Small intestine (tissue), 7 donors: ENCODE measurements at regions not wholly inside any gene's neighbourhood (a gene's known extent, or its start where the extent isn't known, plus 50 kb on each side); places are given as distances from the start of the nearest gene placed in this dataset.

ENCODE experiments used
- DNase-seq, 2 donors: peaks; one replicate each; pipeline versions ENCODE4 v3.0.0 to v3.0.0-alpha.2; 2013
- FAIRE-seq: peaks from 2 replicates; lab custom pipeline; 2012; peaks lifted over from hg19 to GRCh38; lab: Jason Lieb, UNC
- H3K27ac ChIP-seq, 3 donors: one replicate each; pipeline ENCODE4 v1.5.1; 2013; ENCODE audit warnings: low read length in 2 of 3, mild to moderate bottlenecking in 2 of 3, control low read depth in 1 of 3, inconsistent platforms in 1 of 3, low read depth in 1 of 3, moderate library complexity in 1 of 3
- H3K27me3 ChIP-seq, 3 donors: one replicate each; pipeline ENCODE4 v1.6.1; 2013; ENCODE audit warnings: low read length in 3 of 3, inconsistent platforms in 1 of 3; ENCODE audit not compliant: control insufficient read depth in 3 of 3, insufficient read depth in 3 of 3
- H3K36me3 ChIP-seq, 3 donors: one replicate each; pipeline ENCODE4 v1.6.1; 2013; ENCODE audit warnings: low read length in 3 of 3, inconsistent platforms in 1 of 3, low read depth in 1 of 3, mild to moderate bottlenecking in 1 of 3, moderate library complexity in 1 of 3; ENCODE audit not compliant: control insufficient read depth in 3 of 3, insufficient read depth in 2 of 3
- H3K4me1 ChIP-seq, 3 donors: one replicate each; pipeline ENCODE4 v1.6.1; 2013; ENCODE audit warnings: low read length in 2 of 3, inconsistent platforms in 1 of 3, low read depth in 1 of 3, mild to moderate bottlenecking in 1 of 3, moderate library complexity in 1 of 3; ENCODE audit not compliant: control insufficient read depth in 3 of 3, insufficient read depth in 2 of 3
- H3K4me3 ChIP-seq, 3 donors: one replicate each; pipeline ENCODE4 v1.5.1; 2013; ENCODE audit warnings: low read length in 3 of 3, control low read depth in 1 of 3, inconsistent platforms in 1 of 3, low read depth in 1 of 3, mild to moderate bottlenecking in 1 of 3, moderate library complexity in 1 of 3
- H3K9me3 ChIP-seq, 2 donors: one replicate each; pipeline ENCODE4 v1.6.1; 2013; ENCODE audit warnings: low read depth in 1 of 2, low read length in 1 of 2; ENCODE audit not compliant: control insufficient read depth in 2 of 2, insufficient read depth in 1 of 2
- WGBS, 3 donors: extraction: QIAGEN DNeasy Blood & Tissue Kit; methylation state at CpG; one replicate each; pipeline ENCODE4 v1.1.7; 2013; 5-methylcytosine and 5-hydroxymethylcytosine counted together
- donor health status: healthy with polysubstance abuse.
- donor health status: control.
- donor health status: control.
- donor health status: Bipolar disorder and iron deficiency.
- donor health status: healthy.

DNA sequence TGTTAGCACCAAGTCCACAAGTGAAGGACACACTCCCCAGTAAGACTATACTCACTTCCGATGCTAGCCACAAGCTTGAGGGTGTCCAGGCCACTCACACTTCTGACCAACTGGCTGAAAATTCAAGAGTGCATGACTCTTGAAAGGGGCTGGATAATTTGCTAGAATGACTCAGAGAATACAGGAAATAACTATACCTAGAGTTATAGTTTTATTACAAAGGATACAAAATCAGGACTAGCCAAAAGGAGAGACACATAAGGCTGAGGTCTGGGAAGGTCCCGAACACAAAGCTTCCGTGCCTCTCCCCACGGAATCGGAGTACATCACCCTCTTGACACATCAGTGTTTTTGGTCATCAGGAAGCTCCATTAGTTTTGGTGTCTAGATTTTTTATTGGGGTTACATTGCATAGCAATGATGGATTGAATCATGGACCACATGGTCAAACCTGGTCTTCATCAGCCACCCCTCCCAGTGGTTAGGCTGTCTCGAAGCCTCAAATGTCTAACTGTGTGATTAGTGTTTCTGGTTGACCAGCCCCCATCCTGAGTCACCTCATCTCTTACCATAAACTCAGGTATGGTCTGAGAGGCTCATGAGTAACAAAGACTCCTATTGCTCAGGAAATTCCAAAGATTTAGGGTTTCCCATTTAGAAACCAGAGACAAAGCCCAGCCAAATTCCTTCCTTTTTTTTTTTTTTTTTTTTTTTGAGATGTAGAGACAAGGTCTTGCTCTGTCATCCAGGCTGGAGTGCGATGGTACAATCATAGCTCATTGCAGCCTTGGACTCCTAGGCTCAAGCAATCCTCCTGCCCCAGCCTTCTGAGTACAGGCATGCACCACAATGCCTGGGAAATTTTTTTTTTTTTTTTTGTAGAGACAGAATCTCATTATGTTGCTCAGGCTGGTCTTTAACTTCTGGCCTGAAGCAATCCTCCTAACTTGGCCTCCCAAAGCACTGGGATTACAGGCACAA is 472.0 kb upstream of the TBX3 start:
- WGBS, 3 donors, result 83 to 88% (median 84%) methylated on average over 7 of the region's 7 CpGs
- Histone ChIP-seq H3K27ac (no peak overlapping the region), H3K4me3 (no peak overlapping the region), H3K36me3 (no peaks in the 10 kb centered on the region), H3K27me3 (no peaks in the 10 kb centered on the region), H3K4me1 (peaks cover 0 to 3% (median 0%) of the 10 kb centered on the region in 3 donors), H3K9me3 (no peaks in the 10 kb centered on the region)
- DNase-seq (no peak), FAIRE-seq (no peak)

DNA sequence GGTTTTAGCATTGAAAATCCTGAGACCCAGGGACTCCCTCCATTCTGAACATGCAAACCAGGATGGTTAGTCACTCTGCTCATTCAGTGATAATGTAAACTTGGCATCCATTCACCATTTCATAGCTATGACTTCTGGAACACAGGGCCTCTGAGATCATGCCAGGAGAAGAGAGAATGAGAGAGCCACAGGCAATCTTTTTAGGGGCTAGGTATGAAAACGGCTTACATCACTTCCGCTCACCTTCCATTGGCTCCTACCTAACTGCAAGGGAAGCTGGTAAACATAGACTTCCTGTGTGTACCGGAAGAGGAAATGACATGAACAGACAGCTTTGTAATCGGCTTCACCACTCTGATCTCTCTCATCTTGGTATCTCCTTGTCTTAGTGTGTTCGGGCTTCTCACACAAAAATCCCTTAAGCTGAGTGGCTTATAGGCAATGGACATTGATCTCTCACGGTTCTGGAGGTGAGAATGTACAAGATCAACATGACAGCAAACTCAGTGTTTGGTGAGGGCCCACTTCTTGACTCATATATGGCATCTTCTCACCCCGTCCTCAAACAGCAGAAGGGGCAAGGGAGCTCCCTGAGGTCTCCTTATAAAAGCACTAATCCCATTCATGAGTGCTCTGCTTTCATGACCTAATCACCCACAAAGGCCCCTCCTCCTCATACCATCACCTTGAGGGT is 465.9 kb upstream of the TBX3 start:
- no peaks in the 10 kb centered on the region for H3K27me3 ChIP-seq
- no peak overlapping the region for H3K4me3 ChIP-seq
- H3K27ac ChIP-seq, result peak overlapping the region in 1 of 3 donors; percentile 3
- DNase-seq (no peak), FAIRE-seq (no peak)
- H3K36me3 ChIP-seq, result no peaks in the 10 kb centered on the region
- no peaks in the 10 kb centered on the region for H3K4me1 ChIP-seq
- H3K9me3 ChIP-seq, result no peaks in the 10 kb centered on the region
- WGBS, 3 donors, result 77 to 90% (median 79%) methylated on average over 7 of the region's 7 CpGs

DNA sequence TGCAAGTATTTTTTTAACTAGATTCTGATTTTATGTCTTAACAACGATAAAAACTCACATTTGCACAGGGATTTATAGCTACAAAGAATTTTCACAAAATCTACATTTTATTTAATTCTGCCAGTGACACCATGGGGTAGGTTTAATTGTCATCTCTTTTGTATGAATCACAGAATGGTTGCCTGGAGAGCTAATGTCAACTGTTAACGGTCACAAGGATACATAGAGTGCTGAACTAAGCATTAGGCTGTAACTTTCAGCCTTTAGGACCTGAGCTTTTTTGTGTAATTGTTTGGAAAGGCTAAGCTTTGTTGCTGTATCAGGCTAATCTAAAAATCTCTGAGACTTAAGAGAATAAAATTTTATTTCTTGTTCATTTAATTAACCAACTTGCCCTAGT is 465.3 kb upstream of the TBX3 start:
- Histone ChIP-seq H3K27ac (no peak overlapping the region), H3K4me3 (no peak overlapping the region), H3K4me1 (no peaks in the 10 kb centered on the region), H3K9me3 (no peaks in the 10 kb centered on the region), H3K27me3 (no peaks in the 10 kb centered on the region), H3K36me3 (no peaks in the 10 kb centered on the region)
- FAIRE-seq, result no peak
- 83 to 94% (median 86%) methylated on average over 2 of the region's 2 CpGs for WGBS, 3 donors
- no peak for DNase-seq

DNA sequence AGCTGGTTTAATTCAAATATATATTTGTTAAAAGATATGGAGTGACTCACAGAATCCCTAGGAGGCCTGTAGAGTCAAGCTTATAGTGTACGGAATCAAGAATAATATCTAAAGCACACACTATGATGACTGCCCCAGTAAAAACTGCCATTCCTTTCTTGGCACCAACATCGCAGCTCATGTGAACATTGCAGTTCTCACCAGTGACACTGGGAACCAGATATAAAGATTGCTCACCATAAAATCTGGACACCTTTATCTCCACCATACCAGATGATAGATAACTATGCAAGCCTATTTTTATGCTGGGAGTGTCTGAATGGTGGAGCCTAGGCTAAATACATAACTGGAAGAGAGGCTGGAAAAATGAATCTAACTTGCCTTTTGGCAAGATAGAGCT is 463.9 kb upstream of the TBX3 start:
- FAIRE-seq, result no peak
- no peak for DNase-seq
- no peak overlapping the region for H3K4me3 ChIP-seq
- H3K27me3 ChIP-seq, result no peaks in the 10 kb centered on the region
- H3K9me3 ChIP-seq, result peaks cover 0 to 6% of the 10 kb centered on the region in 2 donors
- H3K27ac ChIP-seq, result no peak overlapping the region
- H3K4me1 ChIP-seq, result no peaks in the 10 kb centered on the region
- WGBS, 3 donors, result 69 to 91% (median 90%) methylated on average over 2 of the region's 2 CpGs
- no peaks in the 10 kb centered on the region for H3K36me3 ChIP-seq

- Histone ChIP-seq H3K36me3 (no peaks in the 10 kb centered on the region), H3K4me3 (no peak overlapping the region), H3K9me3 (peaks cover 0 to 6% of the 10 kb centered on the region in 2 donors), H3K27ac (no peak overlapping the region), H3K27me3 (no peaks in the 10 kb centered on the region), H3K4me1 (no peaks in the 10 kb centered on the region)
- FAIRE-seq (no peak), DNase-seq (no peak)
- 91 to 96% (median 94%) methylated on average over 2 of the region's 2 CpGs for WGBS, 3 donors
These were observed 462.5 kb upstream of the TBX3 start for GRCh38 chr12:115146453-115146852.

DNA sequence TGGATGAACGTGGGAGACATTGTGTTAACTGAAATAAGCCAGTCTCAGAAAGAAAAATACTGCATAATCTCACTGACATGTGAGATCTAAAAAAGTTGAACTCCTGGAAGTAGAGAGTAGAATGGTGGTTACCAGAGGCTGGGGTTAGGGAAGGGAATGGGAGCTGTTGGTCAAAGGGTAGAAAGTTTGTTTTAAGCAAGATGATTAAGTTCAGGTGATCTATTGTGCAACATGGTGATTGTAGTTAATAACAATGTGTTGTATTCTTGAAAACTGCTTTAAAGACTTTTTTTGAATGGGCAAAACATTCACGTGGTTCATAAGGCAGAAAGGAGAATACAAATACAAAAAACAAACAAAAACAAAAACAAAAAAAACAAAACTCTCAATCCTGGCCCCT is 460.4 kb upstream of the TBX3 start:
- H3K9me3 ChIP-seq, result peaks cover 0 to 6% of the 10 kb centered on the region in 2 donors
- H3K4me1 ChIP-seq, result no peaks in the 10 kb centered on the region
- H3K4me3 ChIP-seq, result no peak overlapping the region
- FAIRE-seq, result no peak
- H3K36me3 ChIP-seq, result no peaks in the 10 kb centered on the region
- WGBS, 3 donors, result 55 to 66% (median 61%) methylated on average over 2 of the region's 2 CpGs
- H3K27me3 ChIP-seq, result no peaks in the 10 kb centered on the region
- no peak overlapping the region for H3K27ac ChIP-seq
- DNase-seq, result no peak

DNA sequence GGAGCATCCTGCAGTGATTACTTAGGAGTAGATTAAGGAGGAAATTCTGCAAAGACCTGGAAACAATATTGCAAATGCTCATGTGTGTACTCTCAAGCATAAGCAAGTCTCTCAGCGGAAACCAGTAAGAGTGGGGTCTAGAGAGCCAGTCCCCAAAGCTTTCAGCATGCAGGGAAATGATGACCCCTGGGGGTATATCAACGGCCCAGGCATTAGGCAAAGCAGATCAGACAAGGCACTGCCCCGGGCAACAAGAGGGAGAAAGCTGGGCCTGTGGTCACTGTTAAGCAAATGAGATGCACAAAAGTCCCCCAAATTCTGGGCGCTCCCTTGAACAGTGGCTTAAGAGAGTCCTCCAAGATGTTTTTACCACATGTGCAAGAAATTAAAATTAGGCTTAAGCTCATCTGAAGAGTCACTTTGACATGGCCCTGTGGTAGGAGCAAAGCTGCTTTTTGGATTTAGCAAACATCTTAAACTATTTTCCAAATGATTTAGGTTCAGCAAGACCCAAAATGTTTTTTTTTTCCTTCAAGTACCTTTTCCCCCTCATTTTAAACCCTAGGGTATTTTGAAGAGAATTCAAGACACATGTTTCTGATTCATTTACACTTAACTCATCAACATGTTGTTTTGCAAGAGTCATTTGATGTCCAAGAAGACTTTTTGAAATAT is 457.1 kb upstream of the TBX3 start:
- FAIRE-seq, result no peak
- H3K4me3 ChIP-seq, result no peak overlapping the region
- DNase-seq, result no peak

DNA sequence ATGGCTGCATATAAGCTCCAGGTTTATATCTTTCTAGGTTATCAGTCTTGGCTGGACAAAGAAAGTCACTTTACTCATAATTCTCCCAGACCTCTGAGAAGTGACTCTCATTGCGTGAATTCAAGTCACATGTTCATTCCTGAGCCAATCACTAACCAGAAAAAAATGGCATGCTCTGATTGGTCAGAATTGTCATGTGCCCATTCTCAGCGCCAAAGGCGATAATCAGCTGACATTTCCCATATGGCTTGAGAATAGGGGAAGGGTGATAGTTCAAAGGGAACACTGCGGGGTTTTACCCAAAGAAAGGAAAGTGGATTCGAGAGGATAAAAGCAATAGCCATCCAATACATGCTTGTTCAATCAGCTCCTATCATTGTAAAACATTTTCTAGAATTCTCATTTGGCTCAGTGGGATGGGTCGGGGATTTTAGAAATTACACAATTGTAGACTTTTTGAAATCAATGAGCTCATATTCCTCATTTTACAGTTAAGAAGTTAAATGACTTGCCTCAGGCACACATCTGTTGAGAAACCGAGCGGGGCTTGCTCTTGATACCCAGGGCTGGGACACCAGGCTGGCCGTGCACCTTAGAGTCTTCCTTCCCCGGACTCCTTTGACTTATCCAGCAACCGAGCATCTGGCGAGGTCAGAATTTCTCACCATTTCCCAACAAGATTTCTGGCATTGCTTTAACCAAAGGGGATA is 454.0 kb upstream of the TBX3 start:
- 83 to 93% (median 90%) methylated on average over 12 of the region's 12 CpGs for WGBS, 3 donors
- no peaks in the 10 kb centered on the region for H3K4me1 ChIP-seq

More for the DNA sequence above, 457.1 kb upstream of the TBX3 start:
- Histone ChIP-seq H3K27ac (no peak overlapping the region), H3K9me3 (peaks cover 0 to 6% of the 10 kb centered on the region in 2 donors), H3K36me3 (no peaks in the 10 kb centered on the region), H3K4me1 (no peaks in the 10 kb centered on the region), H3K27me3 (no peaks in the 10 kb centered on the region)
- WGBS, 3 donors, result 76 to 90% (median 86%) methylated on average over 4 of the region's 4 CpGs

More for the DNA sequence above, 454.0 kb upstream of the TBX3 start:
- DNase-seq, result no peak
- Histone ChIP-seq H3K36me3 (no peaks in the 10 kb centered on the region), H3K4me3 (no peak overlapping the region), H3K27ac (no peak overlapping the region), H3K9me3 (peaks cover 0 to 3% of the 10 kb centered on the region in 2 donors), H3K27me3 (no peaks in the 10 kb centered on the region)
- no peak for FAIRE-seq
